ENCODE measurements at regions not wholly inside any gene's neighbourhood (a gene's known extent, or its start where the extent isn't known, plus 50 kb on each side); places are given as distances from the start of the nearest gene placed in this dataset.
"Not testable (repeated sequence)": the region's sequence is repeated elsewhere in the genome, so short reads cannot be mapped to it uniquely, and the experiment has no call there.

- no peak for DNase-seq
Observed at GRCh38 chr7:142523821-142524460, 225.3 kb upstream of the PRSS1 start.

DNA sequence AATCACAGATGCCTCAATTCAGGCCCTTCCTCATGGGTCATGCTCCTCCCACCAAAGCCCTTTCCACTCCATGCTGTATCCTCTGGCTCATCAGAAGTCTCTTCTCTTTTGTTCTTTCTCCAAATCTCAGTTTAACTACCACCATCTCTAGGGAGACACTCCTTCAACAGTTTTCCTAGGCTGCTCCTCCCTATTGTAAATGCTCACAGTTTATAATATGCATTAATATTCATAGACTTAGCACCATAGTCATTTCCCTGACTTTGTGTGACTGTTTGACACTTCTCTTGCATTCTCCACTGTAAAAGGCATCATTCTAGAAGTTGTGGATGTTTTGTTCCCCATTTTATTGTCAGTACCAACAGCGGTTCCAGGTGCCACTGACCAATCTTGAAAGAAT lies 226.5 kb upstream of the PRSS1 start:
- DNase-seq, result no peak

DNA sequence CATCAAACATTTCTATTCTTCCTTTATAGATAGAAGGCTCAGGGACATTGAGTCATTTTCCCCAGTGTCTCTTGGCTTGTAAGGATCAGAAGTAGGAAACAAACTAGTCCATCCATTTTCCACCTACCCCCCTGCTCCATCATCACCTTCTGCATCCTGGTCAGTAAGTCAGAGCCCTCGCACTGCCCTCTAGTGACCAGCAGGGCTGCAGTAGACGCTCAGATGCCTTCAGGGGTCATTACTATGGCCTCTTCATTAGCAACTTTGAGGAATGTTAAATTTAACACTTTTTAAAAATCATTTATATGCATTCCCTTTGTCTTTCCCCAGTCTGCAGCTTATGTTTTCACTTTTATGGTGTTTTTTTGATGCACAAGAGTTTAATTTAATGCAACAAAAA lies 228.4 kb upstream of the PRSS1 start:
- not testable (repeated sequence) for DNase-seq

DNA sequence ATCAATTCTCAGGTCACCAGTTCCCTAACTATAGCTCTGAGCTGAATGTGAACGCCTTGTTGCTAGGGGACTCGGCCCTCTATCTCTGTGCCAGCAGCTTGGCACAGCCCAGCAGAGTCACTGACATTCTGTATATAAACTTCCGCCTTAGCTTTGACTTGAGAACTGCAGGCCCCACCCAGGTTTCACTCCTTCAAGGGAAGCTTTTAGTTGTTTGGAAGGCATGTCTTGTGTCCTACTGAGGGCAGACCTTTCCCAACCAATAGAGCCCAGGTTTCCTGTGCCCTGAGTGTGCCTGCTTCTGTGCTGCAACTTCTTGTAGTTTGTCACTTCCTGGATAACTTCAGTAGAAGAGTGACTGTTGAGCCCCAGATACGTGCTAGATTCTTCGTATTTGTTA lies 228.8 kb upstream of the PRSS1 start:
- not testable (repeated sequence) for DNase-seq

DNA sequence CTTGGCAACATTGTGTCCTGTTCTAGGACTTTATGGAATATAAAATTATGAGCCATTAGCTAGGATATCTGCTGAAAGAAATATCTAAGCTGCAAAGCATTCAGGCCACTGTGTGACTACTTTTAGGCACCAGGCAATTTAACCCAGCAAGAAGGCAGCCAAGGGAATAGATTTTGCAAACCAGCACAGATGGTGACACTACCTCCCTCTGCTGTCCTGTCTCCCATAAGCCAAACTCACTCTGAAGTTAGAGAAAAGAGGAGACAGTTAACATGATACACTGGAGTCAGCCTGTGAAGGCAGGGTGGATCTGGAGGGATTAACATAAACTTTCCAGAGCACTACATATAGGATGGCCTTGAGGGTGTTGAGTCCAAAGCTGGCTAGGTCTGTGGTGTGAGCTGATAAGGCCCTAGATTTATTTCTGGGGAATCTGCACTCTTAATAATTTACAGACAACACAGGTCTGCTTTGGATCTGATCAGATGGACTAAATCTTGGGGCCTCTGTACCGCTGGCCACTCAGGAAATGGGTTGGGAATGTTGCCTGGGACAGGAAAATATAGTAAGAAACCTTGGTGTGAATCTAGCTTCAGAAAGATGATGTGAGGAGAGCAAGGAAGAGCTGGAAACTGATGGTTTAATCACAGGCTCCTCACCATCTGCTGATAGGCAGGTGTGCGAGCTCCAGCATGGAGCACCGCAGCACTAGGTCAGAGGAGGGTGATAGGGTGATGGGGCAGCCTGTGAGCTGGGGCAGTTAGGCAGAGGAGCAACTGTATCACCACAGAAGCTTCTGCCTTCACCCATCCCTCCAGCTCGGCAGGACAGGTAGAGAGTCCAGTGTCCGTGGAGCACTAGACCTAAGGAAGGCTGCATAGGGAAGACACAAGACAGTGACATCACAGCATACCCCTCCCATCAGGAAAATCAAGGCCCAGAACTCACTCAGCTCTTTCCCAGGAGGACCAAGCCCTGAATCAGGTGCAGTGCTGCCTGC lies 229.9 kb upstream of the PRSS1 start:
- no peak for DNase-seq

DNA sequence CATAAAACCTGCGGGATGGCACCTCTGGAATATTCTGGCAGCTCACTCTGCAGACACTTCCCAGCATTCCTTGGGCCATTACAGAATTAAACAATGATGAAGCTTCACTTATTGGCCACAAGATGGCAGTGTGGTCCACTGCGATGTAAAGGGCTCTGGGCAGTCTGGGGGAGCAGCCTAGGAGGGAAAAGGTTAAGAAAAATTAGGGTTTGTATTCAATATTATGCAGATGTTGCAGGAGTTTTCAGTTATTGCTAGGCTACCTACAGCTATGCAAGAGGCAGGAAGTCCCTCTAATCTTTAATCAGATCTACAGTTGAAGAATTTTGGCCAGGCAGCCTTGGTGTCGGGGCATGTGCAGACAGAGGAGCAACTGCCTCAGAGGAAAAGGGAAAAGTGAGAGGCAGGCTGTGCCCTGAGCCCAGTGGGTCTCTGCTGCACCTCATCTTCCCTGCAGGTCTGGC lies 233.2 kb upstream of the PRSS1 start:
- DNase-seq, result no peak

DNA sequence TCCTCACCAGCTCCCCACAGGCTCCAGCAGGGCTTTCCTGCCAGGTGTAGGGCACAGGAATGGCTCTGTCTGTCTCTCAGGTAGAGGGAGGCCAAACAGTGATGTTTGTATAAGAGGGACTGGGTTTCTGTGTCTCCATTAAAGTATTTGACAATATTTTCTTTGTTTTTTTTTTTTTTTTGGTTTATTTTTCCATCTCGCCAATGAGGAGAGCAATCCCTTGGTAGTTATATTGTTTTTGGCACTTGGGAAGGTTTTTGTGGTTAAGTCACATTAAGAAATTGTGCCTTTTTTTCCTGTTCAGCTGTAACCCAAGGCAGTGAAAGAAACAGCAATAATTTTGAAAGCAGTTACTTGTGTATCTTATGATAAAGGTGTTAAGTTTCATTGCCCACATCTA lies 234.6 kb upstream of the PRSS1 start:
- DNase-seq, result not testable (repeated sequence)

DNA sequence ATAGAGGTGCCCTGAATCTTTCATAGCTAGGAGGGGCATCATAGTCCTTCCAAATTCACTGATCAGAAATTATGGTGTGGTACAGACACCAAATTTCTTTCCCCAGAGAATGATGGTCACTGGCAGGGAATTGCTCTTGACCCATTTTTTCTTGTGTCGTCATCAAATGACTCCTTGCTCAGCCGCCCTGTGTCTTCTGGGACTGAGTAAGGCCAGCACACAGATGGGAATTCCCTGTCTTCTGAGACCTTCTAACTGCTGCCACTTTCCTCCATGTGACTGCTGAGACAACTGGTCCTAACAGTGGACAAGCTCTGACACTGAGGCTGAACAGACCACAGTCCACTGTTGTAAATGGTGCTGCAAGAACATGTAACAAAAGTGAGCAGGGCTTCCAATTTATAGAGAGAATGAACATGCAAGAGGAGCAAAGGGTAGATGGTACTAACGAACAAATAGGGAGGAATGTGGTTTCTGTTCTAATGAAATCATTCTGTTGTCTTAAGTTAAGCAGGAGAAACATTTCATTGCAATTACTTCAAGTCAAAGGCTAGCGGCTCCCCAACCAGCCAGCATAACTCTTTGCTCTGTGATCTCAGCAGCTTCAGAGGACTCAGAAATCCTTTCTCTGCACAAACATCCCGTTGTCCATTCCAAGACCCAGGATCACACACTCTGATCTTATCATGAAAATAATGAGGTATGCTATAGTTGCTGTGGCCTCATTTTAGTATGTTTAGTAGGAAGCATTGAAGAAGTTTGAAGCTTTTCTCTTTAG lies 235.9 kb upstream of the PRSS1 start:
- DNase-seq, result no peak

- no peak for DNase-seq
Observed at GRCh38 chr7:142511801-142512200, 237.5 kb upstream of the PRSS1 start.

GRCh38 chr7:142511374-142511773 lies 237.9 kb upstream of the PRSS1 start:
- no peak for DNase-seq

- not testable (repeated sequence) for DNase-seq
Observed at GRCh38 chr7:142509235-142509634, 240.0 kb upstream of the PRSS1 start.

DNA sequence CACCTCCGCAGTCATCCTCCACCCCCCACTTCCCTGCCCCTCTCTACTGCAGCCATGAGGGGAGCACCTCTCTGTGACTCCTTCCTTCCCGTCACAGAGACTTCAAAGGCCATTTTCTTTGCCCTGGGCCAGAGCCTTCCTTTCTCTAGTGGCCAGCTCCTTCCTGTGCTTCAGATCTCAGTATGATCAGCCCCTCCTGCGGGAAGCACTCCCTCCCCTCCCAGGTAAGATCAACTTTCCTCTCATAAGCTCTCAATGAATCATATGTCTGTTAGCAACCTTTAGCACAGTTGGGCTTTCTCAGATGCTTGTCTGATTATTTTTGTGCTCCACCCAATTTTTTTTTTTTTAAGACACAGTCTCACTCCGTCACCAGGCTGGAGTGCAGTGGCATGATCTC lies 241.0 kb upstream of the PRSS1 start:
- DNase-seq, result no peak

GRCh38 chr7:142507799-142508198 lies 241.5 kb upstream of the PRSS1 start:
- DNase-seq, result no peak

DNA sequence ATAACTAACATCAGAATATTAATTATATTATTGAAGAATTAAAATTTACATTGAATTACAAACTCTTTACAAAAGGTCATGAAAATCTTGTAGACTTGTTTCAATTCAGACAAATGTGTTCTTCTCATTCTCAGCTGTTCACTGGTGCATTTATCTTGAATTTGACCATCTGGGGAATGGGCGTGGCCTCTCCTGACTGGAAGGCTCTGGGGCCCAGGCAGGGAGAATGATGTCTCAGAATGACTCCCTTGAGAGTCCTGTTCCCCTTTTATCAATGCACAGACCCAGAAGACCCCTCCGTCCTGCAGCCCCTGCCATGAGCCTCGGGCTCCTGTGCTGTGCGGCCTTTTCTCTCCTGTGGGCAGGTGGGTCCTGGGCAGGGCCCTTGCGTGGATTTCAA lies 242.2 kb upstream of the PRSS1 start:
- not testable (repeated sequence) for DNase-seq

DNA sequence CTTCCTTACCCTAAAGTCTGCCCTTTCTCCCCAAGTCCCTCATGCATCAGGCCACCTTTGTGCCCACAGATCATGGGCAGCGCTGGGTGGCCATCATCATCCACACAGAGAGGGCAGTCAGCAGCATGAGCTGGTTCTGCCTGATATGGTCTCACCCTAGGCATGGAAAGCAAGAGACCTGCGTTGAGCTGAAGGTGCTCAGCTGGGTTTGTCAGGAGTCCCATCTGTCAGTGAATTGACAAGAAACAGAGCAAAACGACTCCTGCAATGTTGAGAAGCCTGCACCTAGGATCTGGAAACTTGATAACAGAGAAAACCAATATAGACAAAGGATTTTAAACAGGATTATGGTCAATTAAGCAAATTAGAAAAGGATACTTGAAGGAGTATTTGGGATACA lies 242.7 kb upstream of the PRSS1 start:
- DNase-seq, result no peak

- not testable (repeated sequence) for DNase-seq
Observed at GRCh38 chr7:142503949-142504348, 245.3 kb upstream of the PRSS1 start.

- no peak for DNase-seq
Observed at GRCh38 chr7:142503036-142503435, 245.2 kb upstream of the PRSS58 start.

GRCh38 chr7:142501434-142501833 lies 243.6 kb upstream of the PRSS58 start:
- no peak for DNase-seq

- DNase-seq, result no peak
Observed at GRCh38 chr7:142500366-142500765, 242.5 kb upstream of the PRSS58 start.

GRCh38 chr7:142499635-142500034 lies 241.8 kb upstream of the PRSS58 start:
- no peak for DNase-seq

DNA sequence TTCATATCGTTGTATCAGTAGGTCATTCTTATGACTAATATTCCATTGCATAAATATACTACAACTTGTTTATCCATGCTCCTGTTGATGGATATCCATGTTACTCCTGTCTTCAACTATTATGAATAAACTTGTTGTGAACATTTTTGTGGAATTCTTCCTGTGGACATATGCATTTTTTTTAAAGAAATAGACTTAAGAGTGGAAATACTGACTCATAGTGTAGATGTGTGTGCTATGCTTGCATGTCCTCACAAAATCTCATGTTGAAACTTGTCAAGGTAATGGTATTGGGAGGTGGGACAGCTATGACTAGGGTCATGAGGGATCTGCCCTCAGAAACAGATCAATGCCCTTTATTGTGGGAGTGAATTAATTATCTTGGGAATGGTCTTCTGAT lies 240.5 kb upstream of the PRSS58 start:
- DNase-seq, result no peak

DNA sequence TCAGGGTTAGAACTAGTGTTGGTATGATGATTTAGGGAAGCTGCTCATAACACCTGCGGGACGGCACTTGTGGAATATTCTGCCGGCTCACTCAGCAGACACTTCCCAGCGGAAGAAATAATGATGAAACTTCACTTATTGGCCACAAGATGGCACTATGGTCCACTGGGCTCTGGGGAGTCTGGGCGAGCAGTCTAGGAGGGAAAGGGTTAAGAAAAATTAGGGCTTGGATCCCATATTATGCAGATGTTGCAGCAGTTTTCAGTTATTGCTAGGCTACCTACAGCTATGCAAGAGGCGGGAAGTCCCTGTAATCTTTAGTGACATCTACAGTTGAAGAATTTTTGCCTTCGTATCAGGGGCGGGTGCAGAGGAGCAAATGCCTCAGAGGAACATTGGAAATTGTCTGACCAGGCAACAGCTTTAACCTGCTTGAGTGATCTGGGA lies 238.7 kb upstream of the PRSS58 start:
- no peak for DNase-seq

- DNase-seq, result not testable (repeated sequence)
Observed at GRCh38 chr7:142495879-142496278, 238.0 kb upstream of the PRSS58 start.
